Heart left ventricle (tissue), 13 donors: ENCODE measurements at regions not wholly inside any gene's neighbourhood (a gene's known extent, or its start where the extent isn't known, plus 50 kb on each side); places are given as distances from the start of the nearest gene placed in this dataset.

Experiments used
- CTCF ChIP-seq, 12 donors: fragments of 200-600 bp; sonication (generic) in 4 of 12; IDR thresholded peaks; one replicate each; pipeline versions ENCODE4 v1.5.0 to v1.8.0; 2018 to 2022; ENCODE audit warnings: antibody characterized with exemption in 12 of 12, mild to moderate bottlenecking in 5 of 12
- POLR2A ChIP-seq, 2 donors: fragments of 450-650 bp; IDR thresholded peaks; one replicate each; pipeline ENCODE4 v1.6.1; 2017; ENCODE audit warnings: antibody characterized with exemption in 2 of 2, mild to moderate bottlenecking in 2 of 2, moderate library complexity in 2 of 2
- donor health status: ischemic (EF 13 %, LVEDD 7.1; RV severe dilation, severe dysfunction).
- donor health status: DM: no; HTN: yes; CAD: no.
- donor health status: DM: no; HTN: no; CAD: no.
- donor health status: ischemic (EF 25% LVEDD 6.9; RV normal size, moderate dysfunction).
- donor health status: ischemic (EF 25% LVEDD 5.7; RV mildly dilated, moderate dysfunction).
- donor health status: ischemic (EF 35%, LVEDD 5.7; RV mildly dilated, moderate dysfunction).
- donor health status: nonischemic (EF 11% LVEDD 7.7; RV severe dilation, severe dysfunction).
- donor health status: DM: yes; HTN: yes; CAD: no.
- donor health status: PGD.
- donor health status: ischemic (EF 29% LVEDD 5.4; RV normal size, mild dysfunction).
- donor health status: nonischemic (EF 23%, LVEDD 6.1; RV moderate dilation, normal function).

GRCh38 chr22:25403284-25403810, 161.1 kb upstream of the GRK3 start:
- TF ChIP-seq CTCF (IDR thresholded peaks at IDR 0.05) (no peak), POLR2A (IDR thresholded peaks at IDR 0.05) (no peak)
